Glomerular visceral epithelial cell (primary cell): ENCODE measurements at regions not wholly inside any gene's neighbourhood (a gene's known extent, or its start where the extent isn't known, plus 50 kb on each side); places are given as distances from the start of the nearest gene placed in this dataset.

Experiments used
- DNase-seq: peaks from one replicate; pipeline ENCODE4 v3.0.0-alpha.2; 2016; ENCODE audit errors: extremely low spot score

DNA sequence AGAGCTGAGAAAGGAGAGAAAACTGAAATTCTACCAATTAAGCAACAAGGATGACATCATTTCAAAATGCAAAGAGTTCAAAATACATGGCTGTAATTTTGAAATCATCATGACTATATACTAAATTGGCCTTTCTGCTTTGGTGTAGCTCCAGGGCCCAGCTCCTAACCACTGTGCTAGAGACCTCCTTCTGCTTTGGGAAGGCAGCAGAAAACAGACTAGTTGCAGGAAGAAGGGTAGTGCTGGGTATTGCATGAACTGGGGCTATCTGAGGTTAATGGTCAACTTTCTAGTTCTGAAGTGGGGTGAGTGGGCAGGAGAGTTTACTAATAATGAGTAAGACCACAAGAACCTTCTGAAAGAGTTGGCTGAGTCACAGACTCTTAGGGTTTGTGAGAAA lies 66.2 kb downstream of the PTGER2 start:
- peak; percentile 83 for DNase-seq
